Hippocampal formation (tissue), 2 donors: ENCODE measurements at regions not wholly inside any gene's neighbourhood (a gene's known extent, or its start where the extent isn't known, plus 50 kb on each side); places are given as distances from the start of the nearest gene placed in this dataset.
"Not testable (repeated sequence)": the region's sequence is repeated elsewhere in the genome, so short reads cannot be mapped to it uniquely, and the experiment has no call there.

Source experiments
- DNase-seq, 2 donors: peaks; one replicate each; lab custom pipeline; 2025; lab: John Stamatoyannopoulos, UW

DNA sequence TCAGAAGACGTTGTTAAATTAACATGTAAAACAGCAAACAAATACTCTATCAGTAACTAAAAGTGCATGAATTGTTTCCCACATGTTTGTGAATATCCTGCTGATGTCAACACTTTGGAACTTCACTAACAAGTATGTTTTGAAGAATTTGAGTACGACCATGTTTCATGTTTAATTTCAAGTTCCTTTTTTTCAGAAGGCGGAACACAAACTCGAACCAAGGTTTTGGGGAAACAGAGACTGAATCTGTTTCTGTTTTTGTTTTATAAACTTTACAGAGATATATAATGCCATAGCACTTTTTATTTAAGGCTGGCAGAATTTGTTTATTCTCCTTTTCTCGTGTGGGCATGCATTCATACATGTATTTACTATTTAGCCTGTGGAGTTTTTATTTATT lies 509.3 kb upstream of the CITED2 start:
- no peak for DNase-seq

DNA sequence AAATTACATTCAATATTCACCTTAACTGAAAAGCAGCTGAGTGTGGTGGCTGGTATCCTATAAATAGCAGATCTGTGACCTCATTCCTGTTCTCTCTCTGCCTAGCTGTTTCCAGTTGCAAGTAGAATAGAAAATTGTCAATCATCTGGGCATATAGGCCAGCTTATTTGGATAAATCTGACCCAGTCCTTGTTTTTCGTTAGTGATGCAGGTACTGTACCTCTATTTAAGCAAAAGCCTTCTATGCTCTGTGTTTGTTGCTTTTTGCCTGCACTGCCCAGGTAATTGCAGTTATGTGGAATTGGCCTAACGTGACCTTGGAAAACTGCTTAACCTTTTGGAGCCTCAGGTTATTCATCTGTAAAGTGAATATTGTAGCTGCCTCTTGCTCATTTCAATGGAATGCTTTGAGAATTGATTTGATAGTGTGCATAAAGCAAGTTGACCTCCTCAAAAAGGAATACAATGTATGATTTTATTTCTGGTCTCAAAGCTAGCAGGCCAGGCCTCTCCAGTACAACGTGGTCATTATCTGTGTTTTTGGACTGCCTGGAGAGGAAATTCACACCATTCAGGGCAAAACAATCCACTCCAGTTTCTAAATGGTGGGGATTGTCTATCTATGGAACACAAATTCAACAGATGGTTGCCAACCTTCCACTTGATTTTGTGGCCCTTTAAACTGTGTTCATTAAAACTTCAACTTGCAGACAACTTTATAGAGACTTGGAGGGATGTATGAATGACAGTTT lies 508.7 kb upstream of the CITED2 start:
- DNase-seq, result no peak

DNA sequence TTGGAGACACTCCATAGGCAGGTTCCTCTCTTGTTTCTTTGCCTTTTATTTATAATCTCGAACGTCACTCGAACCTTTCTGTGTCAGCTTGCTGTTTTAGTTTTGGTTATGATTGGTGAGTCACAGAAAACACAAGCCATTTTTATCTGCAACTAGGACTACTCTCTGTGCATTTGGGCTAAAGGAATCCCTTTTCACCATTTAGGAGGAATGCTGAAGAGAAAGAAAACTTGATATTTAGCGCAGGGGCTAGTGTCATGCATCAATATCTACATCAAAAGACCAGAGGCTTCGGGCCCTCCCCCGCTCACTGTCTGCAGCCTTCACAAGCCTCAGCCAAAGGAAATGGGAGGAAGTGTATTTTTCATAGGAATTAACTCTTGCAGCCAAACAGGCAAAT lies 507.8 kb upstream of the CITED2 start:
- DNase-seq, result no peak

DNA sequence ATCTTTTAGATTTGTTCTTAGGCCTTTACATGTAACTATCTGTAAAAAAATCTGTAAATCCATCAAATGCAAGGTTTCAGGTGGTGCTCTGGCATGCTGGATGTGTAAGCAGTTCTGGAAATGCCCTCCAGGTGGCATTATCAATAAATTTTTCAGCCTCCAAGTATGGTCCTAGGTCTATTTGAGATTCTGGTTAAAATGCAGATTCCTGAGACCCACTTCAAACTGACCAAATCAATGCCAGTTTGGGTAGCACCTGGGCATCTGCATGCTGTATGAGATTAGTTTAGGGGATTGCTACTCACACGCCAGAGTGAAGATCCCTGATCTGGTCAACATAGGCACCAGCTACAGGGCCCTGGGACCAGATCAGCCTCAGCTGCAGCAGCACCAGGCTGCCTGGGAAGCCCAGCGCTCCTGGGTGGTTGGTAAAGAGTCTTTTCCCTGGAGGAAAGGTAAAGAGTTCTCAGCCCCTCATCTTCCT lies 507.3 kb upstream of the CITED2 start:
- DNase-seq, result peak in 1 of 2 donors; percentile 14

DNA sequence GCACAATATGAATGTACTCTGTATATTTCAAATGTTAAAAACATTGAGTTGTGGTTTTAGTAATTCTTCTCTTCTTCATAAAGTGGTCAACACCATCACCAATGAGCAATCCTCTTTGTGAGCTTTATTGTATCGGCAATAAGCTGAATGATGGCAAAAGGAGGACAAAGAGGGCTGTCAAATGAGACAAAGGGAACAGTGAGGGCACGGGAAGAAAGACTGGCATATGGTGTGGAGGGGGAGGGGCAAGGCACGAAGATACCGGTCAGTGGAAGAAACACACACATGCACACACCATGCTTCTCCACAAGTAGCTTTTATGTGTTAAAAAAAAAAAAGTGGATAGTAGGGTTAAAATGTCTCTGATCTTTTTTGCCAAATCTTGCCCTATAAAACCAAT lies 506.8 kb upstream of the CITED2 start:
- no peak for DNase-seq

DNA sequence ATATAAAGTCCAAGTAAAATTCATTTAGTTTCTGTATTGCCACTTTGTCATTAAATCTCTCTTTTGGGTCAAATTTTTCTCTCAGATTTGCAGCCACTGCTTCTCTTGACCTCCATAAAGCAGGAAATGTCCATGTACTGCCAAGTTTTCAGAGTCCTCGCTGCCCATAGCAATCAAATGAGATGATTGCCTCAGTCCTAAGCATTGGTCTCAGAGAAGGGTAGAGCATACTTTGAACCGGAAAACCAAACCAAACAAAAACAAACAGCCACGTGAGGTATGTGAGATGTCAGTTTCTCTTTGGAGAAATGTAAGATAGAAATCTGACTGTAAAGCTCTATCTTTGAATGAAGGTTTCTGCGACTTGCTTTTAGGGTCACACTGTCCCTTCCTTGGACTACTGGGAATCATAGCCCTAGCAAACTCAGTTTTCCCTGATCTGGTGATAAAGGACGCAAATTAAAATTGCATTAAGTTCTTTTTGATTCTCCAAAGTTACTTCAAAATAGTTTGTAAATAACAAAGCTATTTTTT lies 505.4 kb upstream of the CITED2 start:
- no peak for DNase-seq

DNA sequence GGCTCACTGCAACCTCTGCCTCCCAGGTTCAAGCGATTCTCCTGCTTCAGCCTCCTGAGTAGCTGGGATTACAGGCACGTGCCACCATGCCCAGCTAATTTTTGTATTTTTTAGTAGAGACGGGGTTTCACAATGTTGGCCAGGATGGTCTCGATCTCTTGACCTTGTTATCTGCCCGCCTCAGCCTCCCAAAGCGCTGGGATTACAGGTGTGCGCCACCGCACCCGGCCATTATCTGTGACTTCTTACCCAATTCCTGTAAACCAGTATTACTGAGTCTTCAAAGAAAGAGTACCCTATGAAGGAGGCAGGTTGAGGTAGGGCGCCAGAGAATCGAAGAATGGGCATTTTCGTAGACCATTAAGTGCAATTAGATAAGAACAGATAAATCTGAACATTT lies 504.8 kb upstream of the CITED2 start:
- DNase-seq, result not testable (repeated sequence)

DNA sequence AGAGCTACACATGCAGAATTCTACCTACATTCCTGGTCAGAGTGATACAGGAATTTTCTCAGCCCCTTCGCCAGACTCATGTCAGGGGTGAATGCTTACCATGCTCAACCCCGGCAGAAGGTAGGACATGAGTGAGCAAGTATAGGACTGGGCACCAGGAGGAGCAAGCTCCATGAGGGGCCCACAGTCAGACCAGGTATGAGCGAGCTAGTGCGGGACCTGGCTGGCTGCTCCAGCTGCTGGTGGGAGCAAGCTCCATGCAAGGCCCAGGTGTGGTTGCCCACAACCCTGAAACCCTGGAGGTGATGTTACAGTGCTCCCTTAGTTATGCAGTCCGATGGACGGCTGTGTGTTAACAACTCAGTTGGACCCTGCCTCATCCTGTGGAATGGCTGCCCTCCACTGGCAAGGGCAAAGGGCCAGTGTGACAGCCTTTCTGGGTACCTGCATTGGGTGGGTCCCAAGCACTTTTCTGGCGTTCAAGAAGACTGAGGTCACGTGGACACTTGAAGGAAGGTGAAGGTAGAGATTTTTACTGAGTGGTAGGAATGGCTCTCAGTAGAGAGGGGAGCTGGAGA lies 503.5 kb upstream of the CITED2 start:
- no peak for DNase-seq

DNA sequence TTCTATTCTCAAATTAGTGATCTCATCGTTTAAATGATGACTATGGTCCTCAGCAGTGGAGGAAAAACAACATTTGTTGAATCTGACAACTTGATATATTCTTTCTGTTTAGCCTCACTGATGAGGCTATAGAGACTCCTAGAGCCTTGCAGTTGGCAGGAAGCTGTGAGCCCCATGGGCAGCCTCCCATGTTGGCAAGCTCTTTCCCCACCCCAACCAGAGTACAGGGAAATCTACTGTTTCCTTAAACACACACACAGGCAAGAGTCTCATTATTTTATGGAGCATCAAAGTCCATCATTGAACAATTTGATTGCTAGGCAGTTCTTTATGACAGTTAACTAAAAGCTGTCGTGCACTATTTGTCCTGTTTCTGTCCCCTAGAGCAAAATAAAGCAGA lies 498.2 kb upstream of the CITED2 start:
- peak in 1 of 2 donors; percentile 1 for DNase-seq

DNA sequence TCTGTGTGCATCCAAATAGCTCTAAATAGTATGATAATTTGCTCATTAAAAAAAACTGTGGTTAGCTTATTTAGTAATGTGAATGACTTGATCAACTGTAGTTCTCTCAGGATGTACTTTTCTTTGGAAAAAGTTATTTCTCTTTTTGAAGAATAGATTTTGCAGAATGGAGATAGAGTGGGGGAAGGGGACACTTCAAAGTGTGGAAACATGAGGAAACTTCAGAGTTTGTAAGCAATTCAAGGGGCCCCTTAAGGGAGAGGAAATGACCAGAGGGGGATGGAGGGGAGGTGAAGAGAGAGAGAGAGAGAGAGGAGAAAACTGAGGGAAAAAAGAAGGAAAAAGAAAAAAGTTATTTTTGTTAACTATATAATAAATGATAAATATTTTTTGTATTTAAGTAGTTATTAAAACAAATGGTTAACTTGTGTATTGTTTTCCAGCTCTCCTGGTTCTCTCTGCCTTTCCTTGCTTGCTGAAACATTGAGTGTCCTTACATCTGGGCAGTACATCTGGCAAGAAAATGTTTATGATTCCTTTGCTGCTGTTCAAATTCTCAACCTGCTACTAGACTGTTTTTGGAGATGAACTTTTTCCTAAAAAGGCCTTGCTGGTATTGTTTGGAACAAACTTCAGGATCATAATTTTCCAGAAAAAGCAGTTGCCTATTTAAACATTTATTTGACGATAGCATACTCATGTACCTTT lies 497.5 kb upstream of the CITED2 start:
- no peak for DNase-seq

DNA sequence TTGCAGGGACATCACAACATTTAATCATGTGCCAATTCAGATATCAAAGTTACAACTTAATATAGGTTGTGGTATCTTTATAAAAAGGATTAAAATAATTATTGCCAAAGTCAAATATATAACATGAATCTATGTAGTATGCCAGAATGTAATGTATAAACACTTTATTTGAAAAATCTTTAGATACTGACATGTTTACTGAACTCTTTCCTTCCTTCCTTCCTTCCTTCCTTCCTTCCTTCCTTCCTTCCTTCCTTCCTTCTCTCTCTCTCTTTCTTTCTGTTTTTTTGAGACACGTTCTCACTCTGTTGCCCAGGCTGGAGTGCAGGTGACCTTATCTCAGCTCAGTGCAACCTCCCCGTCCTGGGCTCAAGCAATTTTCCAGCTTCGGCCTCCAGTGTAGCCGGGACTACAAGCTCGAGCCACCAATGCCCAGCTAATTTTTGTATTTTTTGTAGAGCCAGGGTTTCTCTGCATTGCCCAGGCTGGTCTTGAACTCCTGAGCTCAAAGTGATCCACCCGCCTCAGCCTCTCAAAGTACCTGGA lies 496.8 kb upstream of the CITED2 start:
- no peak for DNase-seq

DNA sequence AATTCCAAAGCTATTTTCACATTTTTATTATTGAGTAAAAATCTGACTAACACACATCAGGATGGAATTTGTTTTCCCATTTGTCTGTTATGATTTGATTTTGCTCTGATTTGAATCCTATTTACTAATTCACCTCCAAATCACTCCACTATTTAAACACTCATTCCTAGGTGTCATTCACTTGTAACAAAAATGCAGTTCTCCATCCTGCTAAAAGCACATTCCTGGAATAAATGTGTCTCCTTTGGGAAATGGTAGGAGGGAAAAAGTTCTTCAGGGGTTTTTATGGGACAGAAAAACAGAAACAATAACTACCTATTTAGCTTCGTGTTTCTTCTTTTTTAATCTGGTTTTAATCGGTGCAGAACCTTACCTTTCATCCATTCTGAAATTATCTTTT lies 494.1 kb upstream of the CITED2 start:
- no peak for DNase-seq

DNA sequence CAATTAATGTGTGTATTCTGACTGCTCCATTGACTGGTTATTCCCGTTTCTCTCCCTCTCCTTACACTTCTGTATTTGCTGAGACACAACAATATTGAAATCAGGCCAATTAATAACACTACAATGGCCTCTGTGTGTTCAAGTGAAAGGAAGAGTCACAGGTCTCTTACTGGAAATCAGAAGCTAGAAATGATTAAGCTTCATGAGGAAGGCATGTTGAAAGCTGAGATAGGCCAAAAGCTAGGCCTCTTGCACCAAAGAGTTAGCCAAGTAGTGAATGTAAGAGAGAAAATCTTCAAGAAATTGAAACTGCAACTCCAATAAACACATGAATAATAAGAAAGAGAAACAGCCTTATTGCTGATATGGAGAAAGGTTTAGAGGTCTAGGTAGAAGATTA lies 489.5 kb upstream of the CITED2 start:
- no peak for DNase-seq

DNA sequence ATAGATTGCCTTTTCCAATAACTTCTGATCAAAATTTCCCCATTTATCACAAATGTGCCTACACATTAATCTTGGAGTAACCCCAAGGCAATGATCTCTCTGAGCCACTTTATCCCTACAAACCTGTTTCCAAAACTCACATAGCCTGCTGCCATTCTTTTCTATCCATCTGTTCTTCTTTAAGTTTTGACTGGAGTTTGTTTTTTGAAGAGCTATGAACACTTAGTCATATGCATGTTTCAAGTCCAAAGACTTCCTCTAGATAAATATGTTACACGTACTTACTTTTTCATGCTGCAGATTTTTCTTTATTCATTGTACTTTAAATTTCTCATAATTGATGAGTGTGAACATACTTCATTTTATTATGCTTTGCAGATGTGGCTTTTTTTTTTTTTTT lies 488.9 kb upstream of the CITED2 start:
- no peak for DNase-seq

DNA sequence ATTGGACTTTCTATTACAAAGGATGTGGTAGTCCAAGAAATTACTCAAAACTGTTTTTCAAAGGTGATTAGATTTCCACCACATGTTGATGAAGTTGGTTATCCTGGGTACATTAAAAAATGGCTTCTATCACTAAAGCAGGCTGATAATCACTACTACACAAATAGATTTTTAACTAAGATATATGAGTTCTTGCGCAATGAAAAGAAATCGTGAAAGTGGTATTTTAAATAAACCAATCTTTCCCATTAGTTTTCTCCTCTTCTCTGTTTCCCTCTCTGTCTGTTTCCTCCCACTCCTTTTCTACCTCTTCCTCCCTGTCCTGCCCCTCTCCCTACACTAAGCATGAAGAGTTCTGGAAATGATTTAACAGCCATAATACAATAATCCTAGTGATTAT lies 487.9 kb upstream of the CITED2 start:
- DNase-seq, result no peak

DNA sequence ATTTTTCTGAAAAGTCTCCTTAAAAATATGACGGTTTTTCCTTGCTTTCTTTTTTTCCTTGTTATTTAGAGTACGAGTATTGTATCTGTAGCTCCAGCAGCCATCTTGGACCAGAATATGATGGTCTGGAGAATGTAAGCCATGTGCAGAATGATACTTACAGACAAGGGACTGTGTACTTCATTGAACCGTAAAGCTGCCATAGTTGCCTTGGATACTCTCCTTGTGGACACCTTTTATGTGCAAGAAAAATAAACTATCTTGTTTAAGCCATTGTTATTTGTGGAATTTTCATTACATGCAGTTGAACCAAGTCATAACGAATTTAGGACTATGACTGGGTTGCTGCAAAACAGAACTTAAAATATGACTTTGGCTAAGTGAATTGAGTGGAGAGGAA lies 485.8 kb upstream of the CITED2 start:
- no peak for DNase-seq

DNA sequence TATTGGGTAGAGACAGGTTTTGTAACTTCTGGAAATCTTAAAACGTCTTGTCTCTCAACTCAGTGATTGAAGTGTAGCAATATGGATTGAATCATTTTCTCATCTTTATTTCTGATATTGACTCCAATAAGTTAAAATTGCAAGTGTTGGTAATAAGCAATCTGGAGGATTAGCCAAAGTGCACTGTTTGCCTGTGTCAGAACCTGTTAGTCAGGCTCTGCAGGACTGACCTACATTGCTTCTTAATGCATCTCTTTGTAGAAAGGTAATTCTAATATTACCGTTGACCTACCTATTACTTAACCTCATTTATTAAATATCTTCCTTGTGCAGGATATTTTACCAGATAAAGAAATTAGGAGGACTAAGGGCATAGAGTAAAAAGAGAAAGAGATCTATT lies 484.0 kb upstream of the CITED2 start:
- DNase-seq, result no peak

DNA sequence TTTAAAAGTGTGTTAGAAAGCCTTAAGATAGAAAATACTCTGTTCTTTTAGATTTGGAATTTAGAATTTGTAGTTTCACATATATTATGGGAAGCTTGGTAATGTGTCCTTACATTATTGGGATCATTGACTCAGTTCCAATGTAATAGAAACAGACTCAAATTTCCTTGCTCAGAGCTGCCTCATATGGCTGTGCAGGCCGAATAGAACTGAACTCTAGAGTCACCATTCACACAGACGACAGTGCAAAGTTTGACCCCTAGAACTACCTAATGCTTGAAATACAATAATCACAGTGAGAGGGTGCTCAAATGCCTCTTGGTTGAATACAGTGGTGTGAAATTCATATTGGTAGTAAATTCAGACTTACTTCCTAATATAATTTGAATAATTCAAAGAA lies 482.7 kb upstream of the CITED2 start:
- DNase-seq, result no peak

DNA sequence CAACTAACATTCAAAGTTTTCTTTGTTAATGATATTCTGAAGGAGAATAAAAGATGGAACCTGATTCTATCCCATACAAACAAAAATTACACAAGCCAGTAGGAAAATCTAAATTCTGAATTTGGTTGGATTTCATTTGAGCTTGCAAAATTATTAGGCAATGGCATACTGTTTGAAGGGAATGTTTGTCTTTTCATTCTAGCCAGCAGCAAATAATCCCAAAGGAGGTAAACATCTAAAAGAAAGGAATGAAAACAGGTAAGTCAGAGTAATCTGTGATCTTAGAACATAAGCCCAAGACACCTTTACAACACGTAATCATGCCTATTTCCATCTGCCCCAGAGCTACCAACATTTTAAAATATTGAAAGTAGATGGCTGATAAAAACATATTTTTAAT lies 482.1 kb upstream of the CITED2 start:
- no peak for DNase-seq

DNA sequence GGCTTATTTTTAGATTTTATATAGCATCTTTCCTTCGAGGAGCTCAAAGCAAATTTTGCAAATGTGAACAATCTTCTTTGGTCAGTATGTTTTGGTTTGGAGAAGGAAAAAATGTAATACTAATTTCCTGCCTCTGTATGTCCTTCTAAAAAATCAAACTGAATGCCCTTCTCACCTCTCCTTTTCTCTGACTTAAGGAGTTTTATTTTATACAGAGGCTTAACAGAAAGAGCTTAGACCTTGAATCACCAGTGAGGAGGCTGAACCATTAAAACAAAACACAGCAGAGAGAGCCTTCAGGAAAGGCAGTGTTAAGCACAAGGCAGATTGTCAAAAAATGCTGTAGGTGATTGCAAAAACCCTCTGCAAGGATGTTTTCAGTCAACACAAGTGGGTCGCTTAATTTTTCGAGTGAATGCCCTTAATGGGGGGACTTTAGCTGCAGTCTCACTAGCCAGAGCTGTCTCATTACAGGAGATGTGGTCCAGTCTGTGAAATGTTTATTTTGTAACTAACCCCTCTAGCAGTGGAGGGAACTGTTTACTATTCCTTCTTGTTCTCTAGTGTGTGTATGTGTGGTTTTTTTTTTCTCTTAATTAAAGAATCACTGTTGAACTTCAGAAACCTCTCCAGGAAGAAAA lies 481.3 kb upstream of the CITED2 start:
- no peak for DNase-seq

DNA sequence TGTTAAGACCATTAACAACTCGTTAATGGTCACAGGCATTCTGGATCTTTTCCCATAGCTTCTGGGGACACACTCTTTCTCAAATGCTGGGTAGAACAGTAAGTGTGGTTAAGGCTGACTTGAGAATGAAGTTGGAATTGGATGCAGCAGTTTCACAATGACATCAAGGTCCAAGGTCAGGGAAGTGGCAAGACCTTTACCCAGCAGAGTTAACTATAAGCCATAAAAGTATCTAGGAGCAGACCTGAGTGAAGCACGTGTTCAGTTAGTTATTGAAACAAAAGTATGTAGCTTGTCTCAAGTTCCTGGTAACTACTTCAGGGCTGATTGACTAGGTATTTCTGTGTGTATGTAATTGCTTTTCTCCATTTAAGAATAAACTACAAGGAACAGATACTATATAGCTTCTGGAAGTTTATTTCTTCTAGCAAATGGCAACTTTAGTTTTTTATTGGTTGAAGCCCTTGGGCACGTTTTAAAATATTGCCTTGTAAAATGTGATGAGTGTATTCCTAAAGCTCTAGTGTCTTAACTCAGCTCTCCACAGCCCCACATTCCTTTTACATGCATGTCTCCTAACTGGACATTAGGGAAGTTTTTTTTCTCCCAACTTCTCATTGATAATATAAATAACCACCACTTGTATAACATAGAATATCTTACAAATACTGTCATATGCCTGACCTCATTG lies 479.0 kb upstream of the CITED2 start:
- no peak for DNase-seq
